ENCODE measurements at regions not wholly inside any gene's neighbourhood (a gene's known extent, or its start where the extent isn't known, plus 50 kb on each side); places are given as distances from the start of the nearest gene placed in this dataset.
A peak's percentile ranks its signal among the peaks of the same experiment; 100 is the strongest.

- DNase-seq (ENCODE audit: low read depth): no peak
Measured at GRCh38 chr14:49016381-49016780, 569.8 kb downstream of the RPS29 start.

GRCh38 chr14:49014476-49014875, 571.7 kb downstream of the RPS29 start:
- peak; percentile 10 for DNase-seq (ENCODE audit: low read depth)

GRCh38 chr14:49008363-49008762, 577.8 kb downstream of the RPS29 start:
- DNase-seq (ENCODE audit: low read depth): no peak

- no peak for DNase-seq (ENCODE audit: low read depth)
Measured at GRCh38 chr14:48991141-48991540, 595.0 kb downstream of the RPS29 start.

- DNase-seq (ENCODE audit: low read depth): no peak
Measured at GRCh38 chr14:48983351-48983888, 602.8 kb downstream of the RPS29 start.

GRCh38 chr14:48974994-48975393, 611.2 kb downstream of the RPS29 start:
- DNase-seq (ENCODE audit: low read depth): no peak

GRCh38 chr14:48973151-48973550, 613.0 kb downstream of the RPS29 start:
- DNase-seq (ENCODE audit: low read depth): peak; percentile 37

- peak; percentile 44 for DNase-seq (ENCODE audit: low read depth)
Measured at GRCh38 chr14:48970943-48971342, 615.2 kb downstream of the RPS29 start.

- no peak for DNase-seq (ENCODE audit: low read depth)
Measured at GRCh38 chr14:48967419-48967818, 618.8 kb downstream of the RPS29 start.

- DNase-seq (ENCODE audit: low read depth): no peak
Measured at GRCh38 chr14:48963231-48963790, 622.9 kb downstream of the RPS29 start.

- DNase-seq (ENCODE audit: low read depth): no peak
Measured at GRCh38 chr14:48957486-48957885, 628.7 kb downstream of the RPS29 start.

- DNase-seq (ENCODE audit: low read depth): no peak
Measured at GRCh38 chr14:48955857-48956256, 630.3 kb downstream of the RPS29 start.

GRCh38 chr14:48954446-48954845, 631.7 kb downstream of the RPS29 start:
- no peak for DNase-seq (ENCODE audit: low read depth)

GRCh38 chr14:48944809-48945208, 641.4 kb downstream of the RPS29 start:
- no peak for DNase-seq (ENCODE audit: low read depth)

- DNase-seq (ENCODE audit: low read depth): no peak
Measured at GRCh38 chr14:48943913-48944312, 642.3 kb downstream of the RPS29 start.

- DNase-seq (ENCODE audit: low read depth): no peak
Measured at GRCh38 chr14:48937541-48938195, 648.5 kb downstream of the RPS29 start.

- no peak for DNase-seq (ENCODE audit: low read depth)
Measured at GRCh38 chr14:48936849-48937248, 649.3 kb downstream of the RPS29 start.

GRCh38 chr14:48936362-48936761, 649.8 kb downstream of the RPS29 start:
- DNase-seq (ENCODE audit: low read depth): peak; percentile 63

- DNase-seq (ENCODE audit: low read depth): no peak
Measured at GRCh38 chr14:48925184-48925583, 661.0 kb downstream of the RPS29 start.

- DNase-seq (ENCODE audit: low read depth): no peak
Measured at GRCh38 chr14:48914921-48915320, 671.3 kb downstream of the RPS29 start.

- DNase-seq (ENCODE audit: low read depth): no peak
Measured at GRCh38 chr14:48914382-48914781, 671.8 kb downstream of the RPS29 start.

- no peak for DNase-seq (ENCODE audit: low read depth)
Measured at GRCh38 chr14:48900565-48900964, 685.6 kb downstream of the RPS29 start.

GRCh38 chr14:48890333-48890732, 695.8 kb downstream of the RPS29 start:
- DNase-seq (ENCODE audit: low read depth): no peak

- DNase-seq (ENCODE audit: low read depth): no peak
Measured at GRCh38 chr14:48876806-48877340, 709.3 kb downstream of the RPS29 start.

Data from HS-5 (cell line).